K562 (cell line): ENCODE measurements at regions not wholly inside any gene's neighbourhood (a gene's known extent, or its start where the extent isn't known, plus 50 kb on each side); places are given as distances from the start of the nearest gene placed in this dataset.

Source experiments
- ATAC-seq: fragments of 200-7000 bp; cut with Tn5 transposase; 3 replicates; pipeline ENCODE4 v1.9.1; 2020; ENCODE audit warnings: moderate library complexity
- BruUV-seq: library from RNA; stranded (reverse); fragments of 400-500 nt; replicated peaks from 2 replicates; lab custom pipeline; 2021; lab: Mats Ljungman, UMichigan
- CTCF ChIA-PET: fragments of 300-600 bp; formaldehyde crosslinking; extraction: SDS; loops from one replicate; lab custom pipeline; 2021; ENCODE audit warnings: low intra/inter-chr PET ratio; lab: Yijun Ruan, JAX
- POLR2A ChIA-PET: fragments of 300-600, 350-650 bp; sonication (Branson Sonifier 250); formaldehyde crosslinking; extraction: SDS; loops from one replicate; lab custom pipeline; 2021; ENCODE audit warnings: antibody characterized with exemption, inconsistent platforms; lab: Yijun Ruan, JAX
- DNase-seq, 4 experiments: peaks; one replicate each; pipeline versions ENCODE4 v3.0.0 to v3.0.0-alpha.2; 2011 to 2018; ENCODE audit warnings: low spot score in 3 of 4, mixed read lengths in 3 of 4; ENCODE audit errors: extremely low read depth in 1 of 4
- FAIRE-seq: peaks from 2 replicates; lab custom pipeline; 2011; peaks lifted over from hg19 to GRCh38; lab: Jason Lieb, UNC
- H2AFZ ChIP-seq: 2 replicates; pipeline ENCODE4 v1.6.0; 2011; ENCODE audit warnings: low read depth, low read length, control low read depth, inconsistent platforms
- H3K27ac ChIP-seq: fragments of 200-600 bp; 3 replicates; pipeline ENCODE4 v1.8.0; 2011; ENCODE audit warnings: low read depth, mild to moderate bottlenecking, control low read depth, inconsistent platforms, low read length, moderate library complexity, mixed read lengths; ENCODE audit errors: extremely low read depth
- H3K27me3 ChIP-seq, 2 experiments: fragments of 300-600 bp in 1 of 2; 2 replicates in 1 of 2; 3 replicates in 1 of 2; pipeline versions ENCODE4 v1.6.0 to v1.8.0; 2011; ENCODE audit warnings: inconsistent platforms in 2 of 2, low read length in 2 of 2, mild to moderate bottlenecking in 1 of 2, mixed read lengths in 1 of 2, moderate library complexity in 1 of 2; ENCODE audit not compliant: control insufficient read depth in 2 of 2, insufficient read depth in 2 of 2
- H3K36me3 ChIP-seq: fragments of 300-600 bp; 3 replicates; pipeline ENCODE4 v1.8.0; 2011; ENCODE audit warnings: mild to moderate bottlenecking, low read length, inconsistent platforms; ENCODE audit not compliant: control insufficient read depth, insufficient read depth
- H3K4me1 ChIP-seq, 2 experiments: fragments of 200-600 bp in 1 of 2; replicated peaks in 1 of 2; 2 replicates in 1 of 2; 3 replicates in 1 of 2; pipeline versions ENCODE4 v1.5.1 to v1.8.0; 2011; ENCODE audit warnings: inconsistent platforms in 2 of 2, low read length in 2 of 2, mild to moderate bottlenecking in 1 of 2, mixed read lengths in 1 of 2, moderate library complexity in 1 of 2; ENCODE audit not compliant: control insufficient read depth in 2 of 2, insufficient read depth in 2 of 2
- H3K4me2 ChIP-seq: 2 replicates; pipeline ENCODE4 v1.6.1; 2011; ENCODE audit warnings: low read length, control low read depth, inconsistent platforms, mixed read lengths; ENCODE audit not compliant: insufficient read depth
- H3K4me3 ChIP-seq: fragments of 200-600 bp; sonication (generic), shearing (Covaris generic); 2 replicates; pipeline ENCODE4 v1.5.1; 2016; ENCODE audit warnings: control low read depth, inconsistent platforms
- H3K79me2 ChIP-seq: fragments of 200-600 bp; 3 replicates; pipeline ENCODE4 v1.8.0; 2011; ENCODE audit warnings: low read length, inconsistent platforms; ENCODE audit not compliant: control insufficient read depth, insufficient read depth
- H3K9ac ChIP-seq, 2 experiments: 2 replicates each; pipeline versions ENCODE4 v1.6.0 to v1.6.1; 2011; ENCODE audit warnings: low read depth in 2 of 2, low read length in 2 of 2, control low read depth in 1 of 2, inconsistent platforms in 1 of 2, mild to moderate bottlenecking in 1 of 2, mixed read lengths in 1 of 2; ENCODE audit not compliant: insufficient read depth in 1 of 2
- H3K9me1 ChIP-seq: one replicate; pipeline ENCODE4 v1.6.0; 2011; ENCODE audit warnings: inconsistent platforms, mild to moderate bottlenecking, low read length, moderate library complexity; ENCODE audit not compliant: control insufficient read depth, insufficient read depth
- H3K9me3 ChIP-seq: replicated peaks from 2 replicates; pipeline ENCODE4 v1.5.1; 2011; ENCODE audit warnings: low read depth, low read length, inconsistent platforms; ENCODE audit not compliant: control insufficient read depth, insufficient read depth
- H4K20me1 ChIP-seq: replicated peaks from 2 replicates; pipeline ENCODE4 v1.6.1; 2011; ENCODE audit warnings: low read length, inconsistent platforms, mixed read lengths; ENCODE audit not compliant: control insufficient read depth, insufficient read depth
- BCL6 ChIP-seq: fragments of 250-450 bp; sonication (Bioruptor Pico); IDR thresholded peaks from 2 replicates; pipeline ENCODE4 v1.4.0; 2020
- CTCFL ChIP-seq: IDR thresholded peaks from 2 replicates; pipeline ENCODE4 v1.6.1; 2011; ENCODE audit warnings: borderline replicate concordance, low read depth, mild to moderate bottlenecking, moderate library complexity, low read length; ENCODE audit not compliant: insufficient read depth, poor library complexity, severe bottlenecking
- ELF2 ChIP-seq: fragments of 250-450 bp; sonication (Bioruptor Pico); IDR thresholded peaks from 2 replicates; pipeline ENCODE4 v1.5.0; 2021; ENCODE audit warnings: mild to moderate bottlenecking
- HMGN3 ChIP-seq: IDR thresholded peaks from 2 replicates; pipeline ENCODE4 v1.6.1; 2011; ENCODE audit warnings: borderline replicate concordance, low read depth, mild to moderate bottlenecking, mixed read lengths, low read length; ENCODE audit not compliant: insufficient read length; ENCODE audit errors: extremely low read depth
- KLF16 ChIP-seq: IDR thresholded peaks from 2 replicates; pipeline ENCODE4 v1.6.1; 2016; ENCODE audit warnings: antibody characterized with exemption
- RAD21 ChIP-seq, 2 experiments: fragments of 250-450 bp in 1 of 2; fragments of 450-650 bp in 1 of 2; sonication (Bioruptor Pico) in 1 of 2; formaldehyde crosslinking in 1 of 2; IDR thresholded peaks in 1 of 2; conservative IDR thresholded peaks in 1 of 2; 2 replicates each; pipeline versions ENCODE4 v1.4.0 to v1.8.0; 2020 to 2022; ENCODE audit warnings: mild to moderate bottlenecking in 2 of 2, moderate library complexity in 1 of 2
- RCOR1 ChIP-seq, 2 experiments: IDR thresholded peaks; 2 replicates each; pipeline ENCODE4 v1.6.1; 2012; ENCODE audit warnings: low read depth in 2 of 2, low read length in 2 of 2, borderline replicate concordance in 1 of 2, improper control_type of control experiment in 1 of 2
- TCF3 ChIP-seq: sonication (generic); formaldehyde crosslinking; IDR thresholded peaks from 2 replicates; pipeline ENCODE4 v1.4.0; 2020; ENCODE audit warnings: mild to moderate bottlenecking, missing genetic modification reagents
- TEAD2 ChIP-seq: fragments of 450-650 bp; IDR thresholded peaks from 2 replicates; pipeline ENCODE4 v1.6.1; 2016; ENCODE audit warnings: missing genetic modification characterization, control low read depth, missing compliant biosample characterization
- XRCC5 ChIP-seq: fragments of 200-400 bp; formaldehyde crosslinking; IDR thresholded peaks from 2 replicates; pipeline ENCODE4 v1.6.1; 2017; ENCODE audit warnings: low read depth, mild to moderate bottlenecking, low read length
- ZNF609 ChIP-seq: sonication (generic); formaldehyde crosslinking; IDR thresholded peaks from 2 replicates; pipeline ENCODE4 v1.8.1; 2023; ENCODE audit warnings: missing genetic modification reagents, mild to moderate bottlenecking, borderline replicate concordance
- ZNF668 ChIP-seq: fragments of 250-450 bp; sonication (Bioruptor Pico); IDR thresholded peaks from 2 replicates; pipeline ENCODE4 v1.8.0; 2022; ENCODE audit warnings: mild to moderate bottlenecking, inconsistent platforms
- ZNF695 ChIP-seq: fragments of 450-650 bp; formaldehyde crosslinking; IDR thresholded peaks from 2 replicates; pipeline ENCODE4 v1.4.0; 2020; ENCODE audit warnings: mild to moderate bottlenecking, moderate library complexity
- WGBS: fragments of 100-300 bp; shearing (Covaris generic); methylation state at CpG from one replicate; pipeline ENCODE4 v1.1.6; 2016; ENCODE audit warnings: low coverage, mixed read lengths; ENCODE audit not compliant: insufficient coverage; ENCODE audit errors: missing lambda C conversion rate; 5-methylcytosine and 5-hydroxymethylcytosine counted together
- in situ Hi-C: fragments of 300-500 bp; cut with MboI; formaldehyde crosslinking; loops from 4 replicates; pipeline ENCODE4 v1.15.0; 2018; ENCODE audit warnings: inconsistent platforms, mixed read lengths
- intact Hi-C: fragments of 100-400 bp; cut with micrococcal nuclease; formaldehyde crosslinking; loops from 2 replicates; pipeline ENCODE4 v1.14.2; 2022

GRCh38 chr5:4868140-4868735 is 271.9 kb upstream of the ADAMTS16 start (continued):
- peak; percentile 46; the same call in 1 of the 2 replicates for TF ChIP-seq KLF16
- TF ChIP-seq ZNF668: no peak
- TF ChIP-seq ELF2 (CRISPR knock-in tag): no peak
- no peak for TF ChIP-seq BCL6
- TF ChIP-seq XRCC5: 0 out of 2 replicates have a peak, but pooled peaks have one; percentile 63
- TF ChIP-seq RAD21 (CRISPR knock-in tag; conservative IDR thresholded peaks at IDR 0.05 in 1 of 2, IDR thresholded peaks at IDR 0.05 in 1 of 2): peak; percentile 42 to 69

GRCh38 chr5:4873652-4874051 is 266.5 kb upstream of the ADAMTS16 start:
- CTCF ChIA-PET: no interaction called here
- no peak overlapping the region for H2AFZ ChIP-seq
- no TSS peak for BruUV-seq
- H3K27ac ChIP-seq: no peak overlapping the region
- FAIRE-seq: no peak
- TF ChIP-seq HMGN3 (no peak), RCOR1 (IDR thresholded peaks at IDR 0.05; ENCODE audit: borderline replicate concordance in 1 of 2, low read depth in 2 of 2, low read length in 2 of 2) (no peak), TEAD2 (tag) (no peak), TCF3 (CRISPR knock-in tag) (no peak), ZNF695 (no peak), CTCFL (no peak), ZNF609 (CRISPR knock-in tag) (no peak)
- POLR2A ChIA-PET: interaction anchor here (0.6 kb wide), 1 partner anchor 25 kb away, joined by 3 read pairs; no protein-coding TSS in a partner anchor
- no peak overlapping the region for H3K4me3 ChIP-seq
- H3K9me3 ChIP-seq: no peaks in the 10 kb centered on the region
- no peak overlapping the region for H3K4me2 ChIP-seq
- ATAC-seq: no peak
- DNase-seq: no peak
- H4K20me1 ChIP-seq: 0 out of 2 replicates have a peak, but pooled peaks cover 3% of the 10 kb centered on the region
- peaks cover 3 to 8% of the 10 kb centered on the region in 2 experiments; a peak in 3 of 5 replicates for H3K27me3 ChIP-seq
- H3K36me3 ChIP-seq: no peaks in the 10 kb centered on the region
- H3K4me1 ChIP-seq: no peaks in the 10 kb centered on the region
- no peaks in the 10 kb centered on the region for H3K79me2 ChIP-seq
- intact Hi-C loops: loop anchor here (5.0 kb wide), 1 partner anchor 189 kb away; no protein-coding TSS in a partner anchor
- no peaks in the 10 kb centered on the region for H3K9me1 ChIP-seq
- WGBS: 0% methylated on average over 8 of the region's 8 CpGs
- no peak overlapping the region for H3K9ac ChIP-seq
- in situ Hi-C loops: no loop called here
